A549 (cell line): ENCODE measurements at regions not wholly inside any gene's neighbourhood (a gene's known extent, or its start where the extent isn't known, plus 50 kb on each side); places are given as distances from the start of the nearest gene placed in this dataset.

Experiments used
- ATAC-seq, 2 experiments: fragments of 200-7000 bp in 1 of 2; fragments of >200 bp in 1 of 2; cut with Nextera tagmentation in 1 of 2; cut with Tn5 transposase in 1 of 2; 3 replicates each; pipeline versions ENCODE4 v1.8.0 to v1.9.1; 2018 to 2020; ENCODE audit warnings: mild to moderate bottlenecking in 1 of 2, moderate library complexity in 1 of 2
- CTCF ChIA-PET: fragments of 300-600 bp; sonication (Branson Sonifier 250); formaldehyde crosslinking; extraction: SDS; loops from one replicate; lab custom pipeline; 2021; ENCODE audit warnings: antibody characterized with exemption, inconsistent platforms; lab: Yijun Ruan, JAX
- POLR2A ChIA-PET: fragments of 350-600 bp; formaldehyde crosslinking; extraction: SDS; loops from one replicate; lab custom pipeline; 2021; ENCODE audit warnings: antibody characterized with exemption, inconsistent platforms; lab: Yijun Ruan, JAX
- DNase-seq, 2 experiments: peaks; one replicate each; pipeline versions ENCODE4 v3.0.0 to v3.0.0-alpha.2; 2011 to 2016; ENCODE audit warnings: low read depth in 1 of 2, low spot score in 1 of 2
- FAIRE-seq: peaks from 2 replicates; lab custom pipeline; 2011; peaks lifted over from hg19 to GRCh38; lab: Jason Lieb, UNC
- H3K27ac ChIP-seq, 2 experiments: fragments of >200 bp; sonication (Bioruptor Twin); formaldehyde crosslinking; 3 replicates each; pipeline ENCODE4 v1.5.1; 2016 to 2017
- H3K4me1 ChIP-seq: fragments of >200 bp; sonication (Bioruptor Twin); formaldehyde crosslinking; 3 replicates; pipeline ENCODE4 v1.6.1; 2016
- H3K4me2 ChIP-seq: fragments of >200 bp; sonication (Bioruptor Twin); formaldehyde crosslinking; 3 replicates; pipeline ENCODE4 v1.6.1; 2016
- H3K4me3 ChIP-seq: fragments of >200 bp; sonication (Bioruptor Twin); formaldehyde crosslinking; 3 replicates; pipeline ENCODE4 v1.5.1; 2016
- H3K9me3 ChIP-seq: fragments of >200 bp; sonication (Bioruptor Twin); formaldehyde crosslinking; 3 replicates; pipeline ENCODE4 v1.6.1; 2016
- CBX8 ChIP-seq: fragments of 200-600 bp; sonication (generic); IDR thresholded peaks from 2 replicates; pipeline ENCODE4 v1.6.1; 2016
- EHMT2 ChIP-seq: fragments of 200-600 bp; sonication (generic); IDR thresholded peaks from 2 replicates; pipeline ENCODE4 v1.6.1; 2016; ENCODE audit warnings: antibody characterized with exemption, low read depth, mild to moderate bottlenecking, moderate library complexity
- ELK1 ChIP-seq: fragments of 150-350 bp; IDR thresholded peaks from 2 replicates; pipeline ENCODE4 v1.6.1; 2014; ENCODE audit warnings: low read depth, mild to moderate bottlenecking, low read length
- ESRRA ChIP-seq: fragments of 150-350 bp; IDR thresholded peaks from 2 replicates; pipeline ENCODE4 v1.6.1; 2014; ENCODE audit warnings: mild to moderate bottlenecking, low read length, borderline replicate concordance
- FOSB ChIP-seq: fragments of 250-450 bp; sonication (Bioruptor Pico); IDR thresholded peaks from 2 replicates; pipeline ENCODE4 v1.5.0; 2020; ENCODE audit warnings: mild to moderate bottlenecking, moderate library complexity
- FOSL2 ChIP-seq, 2 experiments: fragments of 450-650 bp in 1 of 2; fragments of >200 bp in 1 of 2; sonication (Bioruptor Twin) in 1 of 2; formaldehyde crosslinking; IDR thresholded peaks; 2 replicates each; pipeline versions ENCODE4 v1.5.0 to v1.6.1; 2016 to 2020; ENCODE audit warnings: mild to moderate bottlenecking in 1 of 2, moderate library complexity in 1 of 2
- FOXS1 ChIP-seq: fragments of 250-450 bp; sonication (Bioruptor Pico); IDR thresholded peaks from 2 replicates; pipeline ENCODE4 v1.5.0; 2020; ENCODE audit warnings: mild to moderate bottlenecking, moderate library complexity
- HOXB13 ChIP-seq: fragments of 250-450 bp; sonication (Bioruptor Pico); IDR thresholded peaks from 2 replicates; pipeline ENCODE4 v1.5.0; 2020; ENCODE audit warnings: low read depth, mild to moderate bottlenecking, moderate library complexity
- HOXB5 ChIP-seq: fragments of 250-450 bp; sonication (Bioruptor Pico); IDR thresholded peaks from 2 replicates; pipeline ENCODE4 v1.5.0; 2020; ENCODE audit warnings: mild to moderate bottlenecking, moderate library complexity
- JUN ChIP-seq, 2 experiments: fragments of >200 bp; sonication (Bioruptor Twin); formaldehyde crosslinking; IDR thresholded peaks; 2 replicates in 1 of 2; 3 replicates in 1 of 2; pipeline ENCODE4 v1.6.1; 2016 to 2017
- MAFK ChIP-seq: fragments of 450-650 bp; IDR thresholded peaks from 2 replicates; pipeline ENCODE4 v1.6.1; 2014; ENCODE audit not compliant: partially characterized antibody
- MAZ ChIP-seq: fragments of 150-350 bp; IDR thresholded peaks from 2 replicates; pipeline ENCODE4 v1.6.1; 2014; ENCODE audit warnings: antibody characterized with exemption, low read depth, low read length, borderline replicate concordance
- MYC ChIP-seq: IDR thresholded peaks from 2 replicates; pipeline ENCODE4 v1.6.1; 2012; ENCODE audit warnings: mild to moderate bottlenecking, inconsistent platforms, low read length, improper control_type of control experiment, borderline replicate concordance
- NFE2L2 ChIP-seq: fragments of 150-350 bp; conservative IDR thresholded peaks from 2 replicates; pipeline ENCODE4 v1.6.1; 2014; ENCODE audit warnings: low read length
- PHF8 ChIP-seq: fragments of 200-600 bp; sonication (generic); IDR thresholded peaks from 2 replicates; pipeline ENCODE4 v1.6.1; 2016; ENCODE audit warnings: low read depth, mild to moderate bottlenecking, antibody characterized with exemption, moderate library complexity, borderline replicate concordance
- POLR2AphosphoS2 ChIP-seq: conservative IDR thresholded peaks from 2 replicates; pipeline ENCODE4 v1.6.1; 2012; ENCODE audit warnings: low read length, improper control_type of control experiment, inconsistent platforms
- RARB ChIP-seq: fragments of 250-450 bp; sonication (Bioruptor Pico); IDR thresholded peaks from 2 replicates; pipeline ENCODE4 v1.8.0; 2021; ENCODE audit warnings: mild to moderate bottlenecking, moderate library complexity
- SMC3 ChIP-seq: fragments of >200 bp; sonication (Bioruptor Twin); formaldehyde crosslinking; IDR thresholded peaks from 3 replicates; pipeline ENCODE4 v1.6.1; 2018; ENCODE audit warnings: inconsistent platforms
- SREBF2 ChIP-seq: fragments of 450-650 bp; IDR thresholded peaks from 2 replicates; pipeline ENCODE4 v1.6.1; 2014; ENCODE audit warnings: mild to moderate bottlenecking, moderate library complexity
- USF2 ChIP-seq: fragments of 450-650 bp; IDR thresholded peaks from 2 replicates; pipeline ENCODE4 v1.6.1; 2014; ENCODE audit warnings: antibody characterized with exemption
- ZC3H11A ChIP-seq: fragments of 450-650 bp; IDR thresholded peaks from 2 replicates; pipeline ENCODE4 v1.6.1; 2014; ENCODE audit warnings: antibody characterized with exemption, mild to moderate bottlenecking
- WGBS: methylation state at CpG from one replicate; pipeline ENCODE4 v1.1.6; 2017; ENCODE audit errors: missing lambda C conversion rate; 5-methylcytosine and 5-hydroxymethylcytosine counted together
- TF ChIP-seq, protein P1 (sequence below): IDR thresholded peaks from 2 replicates; pipeline ENCODE4 v1.6.1; 2012
- TF ChIP-seq, protein P2 (sequence below): IDR thresholded peaks from 2 replicates; pipeline ENCODE4 v1.6.1; 2012

DNA sequence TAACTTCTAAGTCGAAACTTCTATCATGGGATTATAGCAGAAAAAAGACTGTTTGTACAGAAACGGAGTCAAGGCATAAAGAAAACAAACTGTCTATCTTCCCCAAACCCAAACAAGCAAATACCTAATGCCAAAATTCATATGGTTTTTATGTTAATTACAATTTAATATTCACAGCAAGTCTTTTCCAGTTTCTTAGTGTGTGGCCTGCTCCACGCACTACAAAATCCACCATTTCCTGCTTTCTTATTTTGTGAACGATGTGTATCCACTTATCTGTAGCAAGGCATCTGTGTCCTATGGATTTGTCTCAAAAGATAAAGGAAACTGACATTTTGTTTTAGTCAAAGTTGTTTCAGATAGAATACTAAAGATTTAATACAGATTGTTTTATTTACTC, 588.0 kb upstream of the CCDC54 start:
- H3K4me2 ChIP-seq, result no peak overlapping the region
- DNase-seq (no peak), FAIRE-seq (no peak), ATAC-seq (no peak)
- H3K27ac ChIP-seq, result no peak overlapping the region
- H3K4me1 ChIP-seq, result no peaks in the 10 kb centered on the region
- ChIA-PET CTCF (no interaction called here), POLR2A (no interaction called here)
- TF ChIP-seq MYC (no peak), USF2 (no peak), MAFK (no peak), RARB (CRISPR knock-in tag) (no peak), ELK1 (no peak), FOSL2 (IDR thresholded peaks at IDR 0.05) (no peak), FOSL2 (CRISPR knock-in tag; IDR thresholded peaks at IDR 0.05) (no peak), CBX8 (no peak), SREBF2 (no peak), JUN (IDR thresholded peaks at IDR 0.05) (no peak), PHF8 (no peak), SMC3 (no peak), NFE2L2 (no peak), ESRRA (no peak), POLR2AphosphoS2 (no peak), ZC3H11A (no peak), HOXB5 (CRISPR knock-in tag) (no peak)
- TF ChIP-seq, protein P1, sequence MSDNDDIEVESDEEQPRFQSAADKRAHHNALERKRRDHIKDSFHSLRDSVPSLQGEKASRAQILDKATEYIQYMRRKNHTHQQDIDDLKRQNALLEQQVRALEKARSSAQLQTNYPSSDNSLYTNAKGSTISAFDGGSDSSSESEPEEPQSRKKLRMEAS, result no peak
- TF ChIP-seq, protein P2, sequence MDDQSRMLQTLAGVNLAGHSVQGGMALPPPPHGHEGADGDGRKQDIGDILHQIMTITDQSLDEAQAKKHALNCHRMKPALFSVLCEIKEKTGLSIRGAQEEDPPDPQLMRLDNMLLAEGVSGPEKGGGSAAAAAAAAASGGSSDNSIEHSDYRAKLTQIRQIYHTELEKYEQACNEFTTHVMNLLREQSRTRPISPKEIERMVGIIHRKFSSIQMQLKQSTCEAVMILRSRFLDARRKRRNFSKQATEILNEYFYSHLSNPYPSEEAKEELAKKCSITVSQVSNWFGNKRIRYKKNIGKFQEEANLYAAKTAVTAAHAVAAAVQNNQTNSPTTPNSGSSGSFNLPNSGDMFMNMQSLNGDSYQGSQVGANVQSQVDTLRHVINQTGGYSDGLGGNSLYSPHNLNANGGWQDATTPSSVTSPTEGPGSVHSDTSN, result no peak
- WGBS, result 46% methylated on average over 4 of the region's 4 CpGs
- H3K4me3 ChIP-seq, result no peak overlapping the region
- no peaks in the 10 kb centered on the region for H3K9me3 ChIP-seq

DNA sequence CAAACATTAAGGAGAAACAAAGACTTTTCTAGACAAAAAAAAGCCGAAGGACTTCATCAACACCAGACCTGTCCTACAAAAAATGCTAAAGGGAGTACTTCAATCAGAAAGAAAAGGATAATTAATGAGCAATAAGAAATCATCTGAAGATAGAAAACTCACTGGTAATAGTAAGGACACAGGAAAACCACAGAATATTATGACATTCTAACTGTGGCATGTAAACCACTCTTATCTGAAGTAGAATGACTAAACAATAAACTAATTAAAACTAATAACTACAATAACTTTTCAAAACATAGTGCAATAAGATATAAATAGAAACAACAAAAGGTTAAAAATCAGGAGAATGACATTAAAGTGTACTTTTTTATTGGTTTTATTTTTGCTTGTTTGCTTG, 584.5 kb upstream of the CCDC54 start:
- no peak overlapping the region for H3K27ac ChIP-seq
- no peak overlapping the region for H3K4me3 ChIP-seq
- CTCF ChIA-PET, result no interaction called here
- FAIRE-seq (no peak), DNase-seq (no peak), ATAC-seq (no peak)
- no peak for TF ChIP-seq FOSB (CRISPR knock-in tag)
- no peak for TF ChIP-seq CBX8
- TF ChIP-seq MAFK, result no peak
- no peak for TF ChIP-seq MAZ
- TF ChIP-seq FOXS1 (CRISPR knock-in tag), result no peak
- TF ChIP-seq ELK1, result no peak
- no peak for TF ChIP-seq HOXB13 (CRISPR knock-in tag)
- TF ChIP-seq EHMT2, result no peak
- TF ChIP-seq MYC, result no peak
- POLR2A ChIA-PET, result no interaction called here
- H3K4me1 ChIP-seq, result no peaks in the 10 kb centered on the region
- H3K9me3 ChIP-seq, result no peaks in the 10 kb centered on the region
- WGBS, result 19% methylated on average over 1 of the region's 1 CpG
- no peak overlapping the region for H3K4me2 ChIP-seq
